Peyer's patch (tissue), 4 donors: ENCODE measurements at regions not wholly inside any gene's neighbourhood (a gene's known extent, or its start where the extent isn't known, plus 50 kb on each side); places are given as distances from the start of the nearest gene placed in this dataset.

ENCODE experiments used
- POLR2A ChIP-seq, 2 donors: fragments of 450-650 bp; IDR thresholded peaks; one replicate each; pipeline ENCODE4 v1.5.1; 2017; ENCODE audit warnings: antibody characterized with exemption in 2 of 2, mild to moderate bottlenecking in 2 of 2, moderate library complexity in 2 of 2
- TF ChIP-seq, protein P1 (sequence below), 6 experiments: fragments of 450-650 bp in 4 of 6; fragments of 200-600 bp in 2 of 6; sonication (generic) in 1 of 6; IDR thresholded peaks; one replicate each; pipeline ENCODE4 v1.5.1; 2017 to 2019; ENCODE audit warnings: antibody characterized with exemption in 6 of 6, mild to moderate bottlenecking in 3 of 6, moderate library complexity in 1 of 6

DNA sequence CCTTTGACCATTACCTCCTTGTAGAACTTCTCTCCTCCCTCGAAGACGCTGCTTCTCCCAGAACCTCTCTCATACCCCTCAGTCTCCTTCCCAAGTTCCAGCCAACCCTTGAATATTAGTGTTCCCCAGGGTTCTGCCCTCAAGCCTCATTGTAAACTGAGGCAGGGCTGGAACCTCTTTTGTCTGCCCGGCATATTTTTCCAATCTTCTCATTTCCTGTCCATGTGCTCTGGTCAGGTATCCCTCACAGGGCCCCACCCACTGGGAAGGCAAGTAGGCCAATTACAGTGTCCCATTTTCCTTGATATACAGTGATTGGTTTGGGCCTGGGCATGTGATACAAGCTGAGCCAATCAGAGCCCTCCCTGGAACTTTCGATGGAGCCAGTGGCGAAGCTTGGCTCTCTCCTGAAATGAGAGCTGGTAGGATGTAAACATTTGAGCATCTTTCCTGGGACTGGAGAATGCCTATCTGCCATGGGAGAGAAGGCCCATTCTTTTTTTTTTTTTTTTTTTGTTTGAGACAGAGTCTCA, 57.1 kb upstream of the ID3 start:
- TF ChIP-seq, protein P1, sequence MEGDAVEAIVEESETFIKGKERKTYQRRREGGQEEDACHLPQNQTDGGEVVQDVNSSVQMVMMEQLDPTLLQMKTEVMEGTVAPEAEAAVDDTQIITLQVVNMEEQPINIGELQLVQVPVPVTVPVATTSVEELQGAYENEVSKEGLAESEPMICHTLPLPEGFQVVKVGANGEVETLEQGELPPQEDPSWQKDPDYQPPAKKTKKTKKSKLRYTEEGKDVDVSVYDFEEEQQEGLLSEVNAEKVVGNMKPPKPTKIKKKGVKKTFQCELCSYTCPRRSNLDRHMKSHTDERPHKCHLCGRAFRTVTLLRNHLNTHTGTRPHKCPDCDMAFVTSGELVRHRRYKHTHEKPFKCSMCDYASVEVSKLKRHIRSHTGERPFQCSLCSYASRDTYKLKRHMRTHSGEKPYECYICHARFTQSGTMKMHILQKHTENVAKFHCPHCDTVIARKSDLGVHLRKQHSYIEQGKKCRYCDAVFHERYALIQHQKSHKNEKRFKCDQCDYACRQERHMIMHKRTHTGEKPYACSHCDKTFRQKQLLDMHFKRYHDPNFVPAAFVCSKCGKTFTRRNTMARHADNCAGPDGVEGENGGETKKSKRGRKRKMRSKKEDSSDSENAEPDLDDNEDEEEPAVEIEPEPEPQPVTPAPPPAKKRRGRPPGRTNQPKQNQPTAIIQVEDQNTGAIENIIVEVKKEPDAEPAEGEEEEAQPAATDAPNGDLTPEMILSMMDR (IDR thresholded peaks at IDR 0.05): no peak
- TF ChIP-seq POLR2A (IDR thresholded peaks at IDR 0.05): no peak
